RWPE1 (cell line): ENCODE measurements at regions not wholly inside any gene's neighbourhood (a gene's known extent, or its start where the extent isn't known, plus 50 kb on each side); places are given as distances from the start of the nearest gene placed in this dataset.
"Not testable (repeated sequence)": the region's sequence is repeated elsewhere in the genome, so short reads cannot be mapped to it uniquely, and the experiment has no call there.

ENCODE experiments used
- CTCF ChIA-PET: fragments of 350-600 bp; sonication (Branson Sonifier 250); formaldehyde crosslinking; extraction: SDS; loops from one replicate; lab custom pipeline; 2021; lab: Yijun Ruan, JAX
- POLR2A ChIA-PET: fragments of 400-600 bp; formaldehyde crosslinking; extraction: SDS; loops from one replicate; lab custom pipeline; 2020; ENCODE audit warnings: antibody characterized with exemption; ENCODE audit not compliant: low non-redundant PET; lab: Yijun Ruan, JAX
- DNase-seq: peaks from one replicate; pipeline ENCODE4 v3.0.0; 2012; ENCODE audit warnings: low spot score
- H3K27ac ChIP-seq: fragments of 450-650 bp; 2 replicates; pipeline ENCODE4 v1.5.1; 2017
- TF ChIP-seq, protein P1 (sequence below): fragments of 450-650 bp; conservative IDR thresholded peaks from 2 replicates; pipeline ENCODE4 v1.5.1; 2017; ENCODE audit warnings: low read depth, mild to moderate bottlenecking

GRCh38 chr5:72711351-72711750, 105.1 kb upstream of the TNPO1 start:
- DNase-seq, result no peak
- ChIA-PET POLR2A (no interaction called here), CTCF (no interaction called here)
- TF ChIP-seq, protein P1, sequence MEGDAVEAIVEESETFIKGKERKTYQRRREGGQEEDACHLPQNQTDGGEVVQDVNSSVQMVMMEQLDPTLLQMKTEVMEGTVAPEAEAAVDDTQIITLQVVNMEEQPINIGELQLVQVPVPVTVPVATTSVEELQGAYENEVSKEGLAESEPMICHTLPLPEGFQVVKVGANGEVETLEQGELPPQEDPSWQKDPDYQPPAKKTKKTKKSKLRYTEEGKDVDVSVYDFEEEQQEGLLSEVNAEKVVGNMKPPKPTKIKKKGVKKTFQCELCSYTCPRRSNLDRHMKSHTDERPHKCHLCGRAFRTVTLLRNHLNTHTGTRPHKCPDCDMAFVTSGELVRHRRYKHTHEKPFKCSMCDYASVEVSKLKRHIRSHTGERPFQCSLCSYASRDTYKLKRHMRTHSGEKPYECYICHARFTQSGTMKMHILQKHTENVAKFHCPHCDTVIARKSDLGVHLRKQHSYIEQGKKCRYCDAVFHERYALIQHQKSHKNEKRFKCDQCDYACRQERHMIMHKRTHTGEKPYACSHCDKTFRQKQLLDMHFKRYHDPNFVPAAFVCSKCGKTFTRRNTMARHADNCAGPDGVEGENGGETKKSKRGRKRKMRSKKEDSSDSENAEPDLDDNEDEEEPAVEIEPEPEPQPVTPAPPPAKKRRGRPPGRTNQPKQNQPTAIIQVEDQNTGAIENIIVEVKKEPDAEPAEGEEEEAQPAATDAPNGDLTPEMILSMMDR, result no peak
- H3K27ac ChIP-seq, result no peak overlapping the region

- ChIA-PET CTCF (interaction anchor here (0.5 kb wide), 1 partner anchor 183 kb away, joined by 3 read pairs; no protein-coding TSS in a partner anchor), POLR2A (no interaction called here)
- H3K27ac ChIP-seq, result no peak overlapping the region
Measured at GRCh38 chr5:72709341-72709740, 107.1 kb upstream of the TNPO1 start.

DNA sequence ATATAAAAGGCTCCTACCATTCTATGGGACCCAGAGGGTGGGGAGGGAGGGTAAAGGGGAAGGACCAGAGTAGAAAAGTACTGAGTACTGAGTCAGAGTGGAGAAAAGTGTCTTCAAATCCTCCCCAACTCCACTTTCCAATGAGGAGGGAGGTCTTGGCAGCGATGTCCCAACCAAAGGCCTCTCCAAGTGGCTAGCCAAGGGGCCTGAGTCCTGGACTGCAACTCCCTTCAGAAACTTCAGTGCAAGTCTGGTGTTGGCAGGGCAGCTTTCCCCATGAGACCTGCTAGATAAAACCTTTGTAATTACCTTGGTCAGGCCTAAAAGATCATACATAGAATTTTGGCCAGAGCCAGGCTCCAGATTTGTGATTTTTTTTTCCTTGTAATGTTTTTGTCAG, 111.3 kb upstream of the TNPO1 start:
- ChIA-PET CTCF (no interaction called here), POLR2A (no interaction called here)
- no peak overlapping the region for H3K27ac ChIP-seq
- no peak for DNase-seq
- TF ChIP-seq, protein P1, result no peak

More at GRCh38 chr5:72709341-72709740, 107.1 kb upstream of the TNPO1 start:
- no peak for DNase-seq
- TF ChIP-seq, protein P1, result no peak

DNA sequence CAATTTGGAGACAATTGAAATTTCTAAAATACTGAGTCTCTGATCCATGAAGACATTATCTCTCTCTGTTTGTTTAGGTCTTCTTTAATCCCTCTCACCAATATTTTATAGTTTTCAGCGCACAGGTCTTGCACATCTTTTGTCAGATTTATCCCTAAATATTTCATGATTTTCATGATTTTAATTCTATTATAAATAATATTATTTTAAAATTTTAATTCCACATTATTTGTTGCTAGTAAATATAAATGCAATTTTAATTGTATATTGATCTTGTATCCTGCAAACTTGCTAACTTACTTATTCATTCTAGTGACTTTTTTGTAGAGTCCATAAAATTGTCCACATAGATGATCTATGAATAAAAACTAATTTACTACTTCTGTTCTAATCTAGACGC, 112.6 kb upstream of the TNPO1 start:
- TF ChIP-seq, protein P1, result no peak
- no peak overlapping the region for H3K27ac ChIP-seq
- CTCF ChIA-PET, result no interaction called here
- DNase-seq, result no peak
- POLR2A ChIA-PET, result no interaction called here

DNA sequence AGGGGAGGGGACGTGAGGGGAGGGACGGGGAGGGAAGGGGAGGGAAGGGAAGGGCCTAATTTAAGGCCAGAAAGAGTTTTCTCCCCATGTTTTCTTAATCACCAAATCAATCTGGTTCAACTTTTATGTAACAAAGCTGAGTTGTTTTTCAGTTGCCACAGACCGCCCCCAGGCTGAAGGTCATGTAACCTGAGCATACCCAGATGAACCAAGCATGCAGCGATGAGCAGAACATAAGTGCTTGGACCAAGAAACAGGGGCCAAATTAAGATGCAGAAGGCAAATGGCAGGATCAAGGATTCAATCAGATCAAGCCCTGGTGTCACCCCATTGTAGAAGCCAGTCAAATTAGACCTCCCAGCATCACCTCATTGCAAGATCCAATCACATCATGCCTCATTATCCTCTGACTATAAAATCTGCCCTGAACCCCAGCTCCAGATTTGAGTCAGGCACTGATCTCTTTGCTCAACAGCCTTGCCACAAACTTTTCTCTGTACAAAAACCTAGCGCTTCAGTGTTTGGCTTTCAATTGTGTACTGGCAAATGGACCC, 113.5 kb upstream of the TNPO1 start:
- no peak for DNase-seq
- POLR2A ChIA-PET, result no interaction called here
- CTCF ChIA-PET, result no interaction called here

DNA sequence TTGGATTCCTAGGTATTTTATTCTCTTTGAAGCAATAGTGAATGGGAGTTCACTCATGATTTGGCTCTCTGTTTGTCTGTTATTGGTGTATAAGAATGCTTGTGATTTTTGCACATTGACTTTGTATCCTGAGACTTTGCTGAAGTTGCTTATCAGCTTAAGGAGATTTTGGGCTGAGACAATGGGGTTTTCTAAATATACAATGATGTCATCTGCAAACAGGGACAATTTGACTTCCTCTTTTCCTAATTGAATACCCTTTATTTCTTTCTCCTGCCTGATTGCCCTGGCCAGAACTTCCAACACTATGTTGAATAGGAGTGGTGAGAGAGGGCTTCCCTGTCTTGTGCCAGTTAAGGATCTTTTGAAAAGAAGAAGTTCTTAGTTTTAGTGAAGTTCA, 114.4 kb upstream of the TNPO1 start:
- DNase-seq, H3K27ac ChIP-seq, POLR2A ChIA-PET, CTCF ChIA-PET: not testable (repeated sequence)

More for the DNA sequence above, 113.5 kb upstream of the TNPO1 start:
- TF ChIP-seq, protein P1, result no peak
- H3K27ac ChIP-seq, result no peak overlapping the region

DNA sequence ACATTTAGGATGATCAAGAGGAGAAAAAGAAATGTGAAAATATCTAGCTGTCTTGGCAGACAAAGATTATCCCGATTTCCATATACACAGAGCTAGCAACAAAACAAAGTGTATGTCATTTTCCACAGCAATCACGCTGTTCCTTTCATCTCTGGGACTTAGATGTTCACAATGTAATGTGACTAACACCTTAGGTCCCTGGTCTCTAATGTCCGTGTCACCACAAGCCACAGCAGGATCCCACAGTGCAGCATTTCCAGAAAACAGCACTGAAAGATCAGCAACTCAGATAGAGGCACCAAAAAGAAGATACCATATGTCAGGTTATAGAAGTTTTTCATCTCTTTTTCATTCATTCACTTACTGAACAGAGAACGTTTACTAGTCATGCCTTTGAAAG, 118.0 kb upstream of the TNPO1 start:
- CTCF ChIA-PET, result no interaction called here
- DNase-seq, result no peak
- H3K27ac ChIP-seq, result no peak overlapping the region
- POLR2A ChIA-PET, result no interaction called here
- TF ChIP-seq, protein P1, result no peak
